NCI-H345 treated with DMSO at 0.1 percent for 48 hours (cell line): ENCODE measurements at regions not wholly inside any gene's neighbourhood (a gene's known extent, or its start where the extent isn't known, plus 50 kb on each side); places are given as distances from the start of the nearest gene placed in this dataset.

Source experiments
- DNase-seq: peaks from one replicate; lab custom pipeline; 2025; ENCODE audit not compliant: unreplicated experiment; lab: John Stamatoyannopoulos, UW

DNA sequence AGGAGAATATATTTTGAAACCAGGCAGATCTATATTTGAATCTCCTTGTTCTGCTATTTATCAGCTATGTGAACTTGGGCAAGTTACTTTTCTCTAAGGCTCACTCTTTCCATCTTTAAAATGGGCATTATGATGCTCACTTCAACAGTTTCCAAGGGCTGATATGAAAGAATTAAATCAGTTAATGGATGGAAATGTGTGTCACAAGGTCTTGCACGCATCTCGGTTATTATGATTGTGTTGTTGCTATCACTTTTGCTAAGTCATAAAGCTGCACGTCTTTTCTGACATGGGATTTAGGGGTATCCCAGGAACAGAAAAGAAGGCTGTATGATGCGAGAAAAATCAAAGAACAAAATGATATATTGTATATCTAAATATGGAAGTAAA is 721.5 kb upstream of the TBX3 start:
- no peak for DNase-seq

DNA sequence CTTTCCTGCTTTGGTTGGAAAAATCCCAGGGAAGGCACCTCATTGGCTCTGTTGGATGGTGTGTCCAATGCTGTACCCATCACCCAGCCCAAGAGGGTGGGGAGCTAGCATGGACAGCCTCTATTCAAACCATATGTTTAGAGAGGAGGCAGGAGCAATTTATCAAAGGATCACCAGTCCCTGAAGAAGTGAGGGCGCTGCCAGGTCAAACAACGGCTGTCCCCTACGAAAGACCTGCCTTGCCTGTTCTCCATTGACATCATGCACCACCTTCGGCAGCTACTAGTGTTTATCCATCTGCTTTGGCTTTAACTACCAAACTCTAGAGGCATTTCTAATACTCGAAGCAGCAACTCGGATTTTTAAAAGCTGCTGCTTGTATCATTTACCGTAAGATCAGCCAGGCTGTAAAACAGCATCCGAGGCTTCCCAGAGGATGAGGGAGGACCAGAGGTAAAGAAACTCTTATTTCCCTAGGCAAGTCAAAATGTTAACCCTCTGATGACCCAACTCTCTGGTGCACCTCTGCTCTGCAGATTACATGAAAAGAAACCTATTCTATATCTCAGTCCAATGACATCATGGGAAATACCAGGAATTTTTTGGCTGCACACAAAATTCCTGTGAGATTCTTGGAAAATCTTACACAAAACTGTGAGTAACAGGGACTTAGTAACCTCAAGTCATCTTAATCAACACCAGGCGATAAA is 720.9 kb upstream of the TBX3 start:
- no peak for DNase-seq

DNA sequence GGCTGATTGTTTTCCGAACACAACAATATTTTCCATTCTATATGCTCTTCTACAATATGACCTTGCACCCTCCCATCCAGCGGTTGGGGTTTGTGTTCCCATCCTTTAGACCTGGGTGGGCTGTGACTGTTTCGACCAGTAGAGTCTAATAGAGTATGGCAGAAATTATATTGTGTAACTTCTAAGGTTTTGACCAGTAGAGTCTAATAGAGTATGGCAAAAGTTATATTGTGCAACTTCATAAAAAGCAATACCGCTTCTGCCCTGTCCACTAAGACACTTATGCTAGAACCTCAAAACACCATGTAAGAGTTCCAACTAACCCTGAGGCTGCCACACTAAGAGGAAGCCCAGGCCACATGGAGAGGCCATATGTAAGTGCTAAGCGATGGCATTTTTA is 719.7 kb upstream of the TBX3 start:
- DNase-seq = no peak

DNA sequence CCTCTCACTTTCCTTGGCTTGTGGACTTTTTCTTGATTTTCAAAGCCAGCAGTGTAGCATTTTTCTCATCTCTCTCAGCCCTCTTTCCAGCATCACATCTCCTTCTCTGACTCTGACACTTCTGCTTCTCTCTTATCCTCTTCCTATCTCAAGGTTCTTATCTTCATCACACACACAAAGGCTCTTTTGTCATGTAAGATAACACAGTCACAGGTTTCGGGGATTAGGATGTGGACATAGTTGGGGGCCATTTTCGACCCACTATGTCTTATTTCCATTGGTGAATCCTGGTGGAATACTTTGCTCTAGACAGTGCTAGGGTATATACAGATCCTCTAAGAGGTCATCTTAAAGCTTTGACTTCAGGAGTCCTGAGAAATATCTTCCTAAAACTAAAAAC is 719.3 kb upstream of the TBX3 start:
- no peak for DNase-seq

DNA sequence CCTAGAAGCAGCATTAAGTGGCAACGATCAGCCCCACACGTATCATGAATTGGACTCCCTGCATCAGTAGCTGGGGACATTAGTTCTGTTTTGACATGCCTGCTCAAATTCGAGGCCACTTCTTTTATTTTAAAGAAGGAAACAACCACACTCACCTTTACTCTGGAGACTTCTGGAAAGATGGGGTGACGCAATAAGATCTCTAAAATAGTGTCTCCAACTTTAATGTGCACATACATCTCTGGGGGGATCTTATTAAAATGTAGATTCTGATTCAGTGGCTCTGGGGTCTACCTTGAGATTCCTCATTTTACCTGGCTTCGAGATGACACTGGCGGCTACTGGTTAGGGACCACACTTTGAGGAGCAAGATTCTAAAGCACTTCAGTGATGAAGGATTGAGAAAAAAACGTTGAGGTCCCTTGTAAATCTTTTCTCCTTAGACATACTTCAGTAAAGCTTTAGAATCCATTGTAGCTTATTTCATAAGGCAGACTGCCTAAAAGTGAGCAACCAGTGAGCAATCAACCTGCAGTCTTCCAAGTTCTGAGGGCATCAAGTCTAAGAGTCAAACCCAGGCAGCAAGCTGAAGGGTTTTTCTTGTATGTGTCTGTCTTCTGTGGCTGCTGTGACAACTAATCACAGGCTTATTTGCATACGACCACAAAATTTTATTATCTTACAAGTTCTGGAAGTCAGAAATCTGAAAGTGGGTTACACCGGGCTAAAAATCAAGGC is 718.6 kb upstream of the TBX3 start:
- DNase-seq = no peak

DNA sequence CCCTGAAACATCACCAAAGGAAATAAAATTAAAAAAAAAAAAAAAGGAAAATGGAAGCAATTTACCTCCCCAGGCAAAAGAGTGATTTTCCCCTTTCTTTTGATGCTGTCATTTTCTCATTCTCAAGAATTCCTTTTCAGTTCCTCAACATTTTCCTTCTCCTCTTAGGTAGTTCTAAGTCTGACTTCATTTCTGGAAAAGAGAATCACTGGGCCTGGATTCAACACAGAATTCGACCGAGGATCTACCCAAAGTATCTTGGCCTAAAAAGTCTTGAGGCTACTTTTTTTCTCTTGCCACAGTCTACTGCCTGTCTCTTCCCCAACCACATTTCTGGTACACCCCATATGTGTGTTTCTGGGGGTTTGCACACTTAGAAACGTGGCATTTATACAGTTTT is 717.8 kb upstream of the TBX3 start:
- DNase-seq = no peak

DNA sequence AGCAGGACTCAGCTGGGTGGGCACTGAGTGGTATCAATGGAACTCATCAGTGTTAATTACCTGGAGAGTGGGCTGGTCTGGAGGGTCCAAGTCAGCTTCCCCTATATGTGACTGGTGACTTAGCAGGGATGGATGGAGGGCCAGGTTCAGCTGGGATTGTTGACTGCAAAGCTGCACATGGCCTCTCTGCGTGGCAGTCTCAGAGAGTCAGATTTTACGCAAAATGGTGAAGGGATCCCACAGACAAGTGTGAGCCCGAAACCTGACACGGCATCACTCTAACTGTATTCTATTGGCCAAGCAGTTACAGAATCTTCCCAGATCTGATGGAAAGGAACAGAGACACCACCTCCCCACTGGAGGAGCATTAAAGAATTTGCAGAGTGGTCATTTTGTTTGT is 716.0 kb upstream of the TBX3 start:
- DNase-seq = no peak

DNA sequence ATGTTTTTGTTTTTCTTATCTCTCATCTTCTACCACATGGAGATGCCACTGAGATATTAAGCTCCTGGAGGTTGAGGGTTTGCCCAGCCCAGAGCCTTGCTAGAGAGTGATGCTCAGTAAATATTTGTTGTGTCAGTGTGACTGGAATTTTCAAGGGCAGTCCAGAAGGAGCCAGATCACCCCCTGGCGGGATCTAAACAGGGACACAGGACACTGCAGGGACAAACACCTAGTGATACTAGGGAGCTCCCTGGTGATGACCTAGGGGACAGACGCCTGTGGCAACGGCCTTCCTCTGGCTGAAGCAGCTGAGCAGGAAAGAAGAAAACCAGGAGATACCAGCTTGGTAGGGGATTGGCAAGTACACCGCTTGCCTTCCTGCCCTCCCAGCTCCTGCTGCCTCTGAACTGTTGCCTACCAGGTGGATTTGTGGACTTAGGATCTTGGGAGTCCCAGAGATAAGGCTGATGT is 714.4 kb upstream of the TBX3 start:
- no peak for DNase-seq

DNA sequence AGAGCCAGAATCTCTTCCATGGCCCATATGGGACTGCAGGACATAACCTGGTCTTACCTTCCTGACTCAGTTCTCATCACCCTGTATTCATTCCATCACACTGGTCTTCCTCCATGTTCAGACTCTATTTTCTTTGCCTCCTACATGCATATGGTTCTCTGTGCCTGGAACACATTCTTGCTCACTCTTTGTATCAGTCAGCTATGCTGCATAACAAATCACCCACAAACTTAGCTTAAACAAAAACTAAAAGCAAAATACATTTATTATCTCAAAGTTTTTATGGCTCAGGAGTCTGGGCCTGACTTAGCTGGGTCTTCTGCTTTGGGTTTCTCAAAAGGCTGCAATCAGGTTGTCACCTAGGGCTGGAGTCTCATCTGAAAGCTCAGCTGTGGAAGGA is 712.6 kb upstream of the TBX3 start:
- no peak for DNase-seq

DNA sequence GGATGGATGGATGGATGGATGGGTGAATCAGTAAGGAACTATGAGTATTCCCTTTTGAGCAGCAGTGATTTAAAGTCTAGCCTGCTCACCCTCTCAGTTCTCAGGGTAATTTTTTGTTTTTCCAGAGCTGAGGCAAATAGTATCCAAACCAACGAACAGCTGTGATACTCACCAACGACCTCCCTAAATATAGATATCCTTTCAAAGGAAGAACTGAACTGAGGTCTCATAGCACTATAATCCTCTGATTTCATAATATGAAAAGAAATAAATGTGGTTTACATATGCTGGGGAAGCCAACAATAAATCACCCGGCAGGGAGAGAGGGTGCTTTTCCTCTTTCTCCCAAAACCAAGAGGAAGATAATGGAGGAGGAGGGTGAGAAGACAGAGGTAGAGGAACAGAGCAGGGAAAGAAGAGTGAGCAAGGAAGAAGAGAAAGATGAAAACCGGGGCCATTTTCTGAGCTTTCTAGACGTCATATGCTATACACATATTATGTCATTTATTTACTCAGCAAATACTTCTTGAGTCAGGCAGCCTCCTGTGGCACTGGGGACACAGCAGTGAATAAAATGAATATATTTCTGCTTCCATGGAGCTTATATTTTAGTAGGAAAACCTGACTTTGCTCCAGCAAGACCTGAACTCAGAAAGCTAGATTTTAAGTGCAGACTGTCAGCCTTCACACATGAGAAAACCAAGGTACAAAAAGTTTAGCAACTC is 710.7 kb upstream of the TBX3 start:
- DNase-seq = no peak

DNA sequence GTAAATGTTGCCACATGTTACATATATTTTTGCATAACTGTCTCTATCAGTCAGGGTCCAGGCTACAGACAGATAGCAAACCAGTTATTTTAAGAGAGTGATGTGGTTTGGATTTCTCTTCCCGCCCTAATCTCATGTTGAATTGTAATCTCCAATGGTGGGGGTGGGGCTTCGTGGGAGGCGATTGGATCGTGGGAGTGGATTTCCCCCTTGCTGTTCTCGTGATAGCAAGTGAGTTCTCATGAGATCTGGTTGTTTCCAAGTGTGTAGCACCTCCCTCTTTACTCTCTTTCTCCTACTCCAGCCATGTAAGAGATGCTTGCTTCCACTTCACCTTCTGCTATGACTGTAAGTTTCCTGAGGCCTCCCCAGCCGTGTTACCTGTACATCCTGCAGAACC is 704.2 kb upstream of the TBX3 start:
- DNase-seq = no peak

DNA sequence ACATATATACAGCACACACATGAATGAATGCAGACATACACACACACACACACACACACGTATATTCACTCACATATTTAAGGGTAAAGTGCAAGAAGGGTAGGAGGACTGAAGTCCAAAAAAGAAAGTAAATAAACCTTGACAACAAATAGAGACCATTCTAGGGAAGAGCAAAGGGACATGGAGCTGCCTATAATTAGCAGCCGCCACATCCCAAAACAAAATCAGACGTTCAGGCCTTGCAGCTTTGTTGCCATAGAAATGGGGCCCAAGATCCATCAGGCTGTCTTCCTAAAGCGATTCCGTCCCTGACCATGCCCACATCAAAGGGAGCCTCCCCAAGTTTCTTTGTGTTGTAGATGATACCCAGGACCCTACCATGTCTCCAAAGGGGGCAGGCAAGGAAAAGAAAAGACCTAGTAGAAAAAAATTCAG is 703.5 kb upstream of the TBX3 start:
- no peak for DNase-seq

DNA sequence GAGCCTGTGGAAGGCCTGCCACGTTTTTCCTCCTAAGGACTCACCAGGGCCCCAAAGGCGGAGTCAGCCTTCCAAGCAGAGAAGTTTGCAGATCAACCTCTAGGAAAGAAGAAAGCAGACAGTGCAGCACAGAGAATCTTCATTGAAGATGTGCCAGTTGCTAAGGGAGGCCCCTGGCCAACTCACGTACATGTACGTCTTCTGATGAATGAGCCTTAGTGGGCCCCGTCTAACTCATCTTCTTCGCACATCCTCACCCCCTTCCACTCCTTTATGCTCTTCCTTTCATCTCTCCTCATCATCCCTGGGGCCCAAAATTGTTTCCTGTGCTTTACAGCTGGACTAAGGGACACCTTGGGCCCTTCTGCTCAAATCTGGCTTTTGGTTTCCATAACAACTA is 703.0 kb upstream of the TBX3 start:
- DNase-seq = no peak

DNA sequence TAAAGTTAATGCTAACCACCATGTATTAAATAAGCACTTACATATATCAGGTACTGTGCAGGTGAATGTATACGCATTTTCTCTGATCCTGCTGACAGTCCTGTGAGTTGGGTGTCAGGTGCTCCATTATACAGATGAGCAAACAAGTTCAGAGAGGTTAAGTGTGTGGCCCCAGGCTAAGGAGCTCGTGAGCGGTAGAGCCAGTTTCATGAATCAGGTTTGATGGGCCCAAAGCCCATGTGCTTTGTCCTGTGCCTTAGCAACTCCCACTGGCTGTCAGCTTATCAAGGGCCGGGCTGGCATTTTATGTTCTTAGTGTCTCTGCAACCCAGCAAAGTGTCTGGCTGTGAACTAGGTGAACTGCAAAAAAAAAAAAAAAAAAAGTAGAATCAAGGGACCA is 701.2 kb upstream of the TBX3 start:
- DNase-seq = no peak

DNA sequence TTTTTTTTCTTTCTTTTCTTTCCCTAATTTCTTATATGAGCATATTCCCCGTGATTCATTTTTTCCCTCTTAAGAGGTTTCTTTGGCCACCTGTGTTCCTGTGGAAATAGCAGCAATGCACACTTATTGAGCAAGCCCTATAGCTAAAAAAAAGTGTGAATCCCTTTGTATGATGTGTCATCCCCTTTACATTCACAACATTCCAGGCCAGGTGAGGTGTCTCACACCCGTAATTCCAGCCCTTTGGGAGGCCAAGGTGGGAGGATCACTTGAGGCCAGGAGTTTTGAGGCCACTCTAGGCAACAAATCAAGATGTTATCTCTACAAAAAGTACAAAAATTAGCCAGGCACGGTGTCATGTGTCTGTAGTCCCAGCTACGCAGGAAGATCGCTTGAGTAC is 700.4 kb upstream of the TBX3 start:
- DNase-seq = no peak

DNA sequence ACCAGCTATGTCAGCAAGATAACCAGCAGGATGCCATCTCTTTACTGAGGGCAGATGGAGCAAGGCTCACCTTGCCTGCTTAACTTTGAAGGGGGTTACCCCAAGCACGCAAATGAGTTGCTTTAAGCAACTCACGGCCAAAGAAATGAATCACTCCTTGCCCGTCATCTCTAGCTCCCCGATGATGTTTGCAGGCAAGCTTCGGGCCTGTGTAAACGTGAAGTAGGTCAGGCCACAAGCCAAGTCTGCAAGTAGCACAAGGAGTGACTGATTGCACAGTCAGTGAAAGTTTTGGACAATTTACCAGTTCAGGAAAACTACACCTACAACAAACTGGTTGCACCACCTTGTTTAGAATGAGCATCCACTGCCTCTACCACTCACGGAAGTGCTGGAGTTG is 699.7 kb upstream of the TBX3 start:
- no peak for DNase-seq

DNA sequence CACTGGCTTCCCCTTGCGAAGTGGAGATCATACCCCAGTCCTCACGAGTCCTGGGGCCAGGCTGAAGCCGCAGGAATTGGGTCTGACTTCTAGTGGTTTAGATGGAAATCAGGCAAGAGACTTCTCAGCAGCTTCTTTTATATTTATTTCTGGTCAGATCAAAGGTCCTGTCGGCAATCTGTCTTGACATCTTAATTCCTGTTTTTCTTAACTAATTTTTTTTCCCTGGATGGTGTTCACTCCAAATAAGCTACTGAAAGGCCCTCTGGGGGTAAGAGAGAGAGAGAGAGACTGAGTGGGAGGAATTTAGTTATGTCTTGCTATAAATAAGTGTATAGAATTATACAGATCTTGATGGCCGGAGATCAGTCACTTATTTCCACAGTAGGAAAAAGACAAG is 698.7 kb upstream of the TBX3 start:
- no peak for DNase-seq

DNA sequence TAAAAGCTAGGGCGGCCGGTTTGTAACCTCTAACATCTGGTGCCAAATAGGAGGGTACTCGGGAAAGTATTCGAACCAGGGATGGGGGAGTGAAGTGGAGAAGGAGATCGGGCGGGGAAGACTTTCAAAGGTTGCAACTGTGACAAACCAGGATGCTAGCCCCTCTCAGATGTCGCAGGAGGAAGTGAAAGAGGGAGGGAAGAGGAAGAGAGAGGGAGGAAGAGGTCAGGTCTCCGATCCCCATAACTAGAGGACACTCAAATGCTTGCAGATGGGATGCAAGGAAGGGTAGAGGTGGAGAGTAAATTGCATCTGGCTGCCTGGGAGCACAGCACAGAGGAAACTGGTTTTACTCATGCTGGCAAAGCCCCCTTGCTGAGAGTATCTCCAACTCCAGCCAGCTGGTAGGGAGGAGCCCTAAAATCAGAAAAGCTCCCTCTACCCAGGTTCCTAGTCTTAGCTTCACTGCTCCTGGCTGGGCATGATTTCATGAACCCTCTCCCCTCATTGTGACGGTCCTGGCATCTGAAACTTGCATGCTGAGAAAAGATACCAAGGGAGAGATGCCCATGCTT is 696.7 kb upstream of the TBX3 start:
- DNase-seq = no peak

DNA sequence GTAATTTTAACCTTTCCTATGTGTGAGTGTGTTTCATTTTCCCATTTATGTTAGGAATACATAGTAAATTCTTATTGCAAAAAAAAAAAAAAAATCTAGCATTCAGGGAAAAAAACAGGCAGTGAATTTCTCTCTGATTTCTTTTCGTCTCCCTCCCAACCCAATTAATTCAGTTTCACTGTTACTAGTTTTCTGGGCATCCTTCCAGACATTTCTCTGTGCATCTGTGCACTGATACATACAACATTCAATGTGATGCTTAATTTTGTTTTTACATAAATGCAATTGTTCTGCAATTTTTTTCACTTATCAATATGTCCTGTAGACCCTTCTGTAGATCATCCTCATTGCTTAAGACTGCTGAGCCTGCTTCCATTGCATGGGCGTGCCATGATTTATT is 694.3 kb upstream of the TBX3 start:
- no peak for DNase-seq

DNA sequence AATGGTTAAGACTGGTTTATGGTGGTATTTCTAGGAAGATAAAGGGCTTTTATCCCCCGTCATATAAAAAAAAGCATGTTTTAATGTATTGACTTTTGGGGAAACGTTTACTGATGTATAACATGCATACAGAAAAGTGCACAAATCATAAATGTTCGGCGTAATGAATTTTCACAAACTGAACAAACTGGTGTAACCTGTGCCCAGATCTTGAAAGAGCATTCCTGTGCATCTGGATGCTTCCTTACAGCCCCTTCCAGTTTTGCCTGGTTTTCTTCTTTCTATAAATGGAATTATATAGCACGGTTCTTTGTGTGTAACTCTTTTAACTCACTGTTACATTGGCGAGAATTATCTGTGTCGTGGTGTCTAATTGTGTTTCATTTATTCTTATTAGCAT is 693.8 kb upstream of the TBX3 start:
- no peak for DNase-seq

DNA sequence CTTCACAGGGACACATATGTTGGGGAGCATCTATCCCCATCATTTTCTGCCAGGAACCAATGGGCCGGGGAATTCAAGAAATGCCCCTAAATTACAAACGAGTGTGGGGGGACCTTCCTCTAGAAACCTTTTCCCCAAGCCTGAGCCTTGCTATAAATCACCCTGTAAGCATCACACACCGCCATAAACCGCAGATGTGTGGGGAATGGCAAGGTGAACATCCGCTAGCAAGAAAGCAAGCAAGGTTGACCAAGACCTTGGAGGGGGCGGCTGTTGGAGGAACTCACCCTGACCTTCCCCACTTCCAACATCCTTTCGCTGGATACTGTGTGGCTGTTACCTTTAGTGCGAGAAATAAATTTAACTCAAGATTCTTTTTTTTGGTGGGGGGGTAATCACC is 693.3 kb upstream of the TBX3 start:
- no peak for DNase-seq
